ENCODE measurements at regions not wholly inside any gene's neighbourhood (a gene's known extent, or its start where the extent isn't known, plus 50 kb on each side); places are given as distances from the start of the nearest gene placed in this dataset.

- TF ChIP-seq NKRF (conservative IDR thresholded peaks at IDR 0.05) (no peak), NFXL1 (IDR thresholded peaks at IDR 0.05; ENCODE audit: borderline replicate concordance) (no peak), PRDM15 (CRISPR knock-in tag; IDR thresholded peaks at IDR 0.05) (no peak), POLR2AphosphoS5 (IDR thresholded peaks at IDR 0.05; ENCODE audit: low read length) (no peak), POU2F2 (IDR thresholded peaks at IDR 0.05; ENCODE audit: borderline replicate concordance, low read depth, low read length) (no peak), SMAD1 (IDR thresholded peaks at IDR 0.05; ENCODE audit: low read depth, partially characterized antibody) (no peak), RCOR1 (conservative IDR thresholded peaks at IDR 0.05; ENCODE audit: low read depth, low read length) (no peak), NR2C1 (IDR thresholded peaks at IDR 0.05) (no peak), PAX8 (IDR thresholded peaks at IDR 0.05) (no peak)
Measured at GRCh38 chr5:77832938-77833337, 56.8 kb upstream of the TBCA start (continued).
